ENCODE measurements at regions not wholly inside any gene's neighbourhood (a gene's known extent, or its start where the extent isn't known, plus 50 kb on each side); places are given as distances from the start of the nearest gene placed in this dataset.

DNA sequence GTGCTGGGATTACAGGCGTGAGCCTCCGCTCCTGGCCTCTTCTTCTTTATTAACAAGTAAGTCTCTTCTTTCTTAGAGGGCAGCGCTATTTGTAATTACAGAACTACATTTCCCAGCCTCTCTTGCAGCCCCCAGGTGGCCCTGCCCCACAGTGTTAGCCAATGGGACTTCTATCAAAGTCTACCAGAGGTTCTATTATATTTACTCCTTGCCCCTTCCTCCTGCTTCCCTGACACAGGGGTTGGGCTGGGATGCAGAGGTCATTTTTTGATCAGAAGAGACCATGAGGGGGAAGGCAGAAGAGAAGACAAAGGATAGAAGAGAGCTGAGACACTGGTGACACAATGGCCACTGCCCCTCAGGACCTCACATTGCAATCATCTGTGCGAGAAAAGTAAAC is 224.2 kb downstream of the SYK start:
- DNase-seq: no peak

DNA sequence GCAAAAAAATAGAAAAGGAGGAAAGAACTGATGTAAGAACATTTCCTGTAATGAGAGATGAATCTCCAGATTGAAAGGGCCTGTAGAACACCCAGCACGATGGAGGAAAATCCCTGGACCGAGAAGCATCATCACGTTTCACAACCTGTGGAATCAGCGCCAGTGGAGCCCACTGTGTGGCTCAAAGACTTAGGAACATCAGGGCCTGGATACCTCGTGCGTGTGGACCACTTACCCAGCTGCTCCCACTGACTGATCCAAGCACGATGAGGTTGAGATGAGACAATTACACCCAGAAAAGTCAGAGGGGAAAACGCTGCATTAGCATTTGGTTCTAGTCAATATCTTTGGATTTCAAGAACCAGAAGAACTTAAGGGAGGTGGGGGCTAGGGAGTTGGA is 224.6 kb downstream of the SYK start:
- DNase-seq: no peak

DNA sequence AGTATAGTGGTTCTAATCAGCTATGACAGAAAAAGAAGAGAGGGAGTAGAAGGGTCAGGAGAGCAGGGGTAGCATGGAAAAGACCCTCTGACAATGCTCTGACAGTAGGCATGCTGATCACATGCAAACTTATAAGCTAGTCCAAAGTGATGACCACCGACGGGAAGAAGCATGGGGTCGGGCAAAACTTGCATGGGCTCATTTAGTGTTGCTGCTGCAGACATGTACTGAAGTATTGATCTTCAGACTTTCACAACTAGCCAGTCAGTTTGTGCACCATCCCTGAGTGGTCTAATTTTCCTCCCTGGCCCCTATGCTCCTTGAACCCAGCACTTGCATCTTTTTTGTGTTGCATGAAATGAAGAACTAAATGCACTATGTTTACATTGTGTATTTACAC is 225.4 kb downstream of the SYK start:
- DNase-seq: no peak

DNA sequence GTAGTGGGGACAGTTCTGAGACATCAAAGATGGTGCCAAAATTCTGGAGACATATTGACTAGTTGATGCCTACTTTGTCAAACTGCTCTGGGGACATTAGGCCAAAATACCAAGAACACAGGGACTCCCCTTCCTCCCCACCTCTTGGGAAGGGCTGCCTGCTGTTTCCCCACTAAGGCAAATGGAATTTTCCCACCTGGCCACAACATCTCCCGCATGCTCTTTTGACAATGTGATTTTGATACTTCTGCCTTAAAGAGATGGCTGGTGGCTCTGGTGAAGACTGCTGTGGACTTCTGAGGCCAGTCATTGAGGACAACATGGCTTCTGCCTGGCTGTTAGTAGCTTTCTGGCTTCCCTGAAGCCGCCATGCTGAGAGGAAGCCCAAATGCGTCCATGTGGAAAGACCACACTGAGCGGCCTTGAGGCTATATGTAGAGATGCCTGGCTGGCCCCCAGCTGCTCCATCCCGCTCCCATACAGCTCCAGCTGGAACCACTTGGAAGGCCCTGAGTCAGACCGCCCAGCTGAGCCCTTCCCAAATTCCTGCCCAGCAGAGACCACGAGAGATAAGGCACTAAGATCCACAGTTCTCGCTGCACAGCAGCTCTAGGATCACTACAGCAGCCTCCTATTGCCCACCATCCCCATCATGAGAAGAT is 226.7 kb downstream of the SYK start:
- no peak for DNase-seq

DNA sequence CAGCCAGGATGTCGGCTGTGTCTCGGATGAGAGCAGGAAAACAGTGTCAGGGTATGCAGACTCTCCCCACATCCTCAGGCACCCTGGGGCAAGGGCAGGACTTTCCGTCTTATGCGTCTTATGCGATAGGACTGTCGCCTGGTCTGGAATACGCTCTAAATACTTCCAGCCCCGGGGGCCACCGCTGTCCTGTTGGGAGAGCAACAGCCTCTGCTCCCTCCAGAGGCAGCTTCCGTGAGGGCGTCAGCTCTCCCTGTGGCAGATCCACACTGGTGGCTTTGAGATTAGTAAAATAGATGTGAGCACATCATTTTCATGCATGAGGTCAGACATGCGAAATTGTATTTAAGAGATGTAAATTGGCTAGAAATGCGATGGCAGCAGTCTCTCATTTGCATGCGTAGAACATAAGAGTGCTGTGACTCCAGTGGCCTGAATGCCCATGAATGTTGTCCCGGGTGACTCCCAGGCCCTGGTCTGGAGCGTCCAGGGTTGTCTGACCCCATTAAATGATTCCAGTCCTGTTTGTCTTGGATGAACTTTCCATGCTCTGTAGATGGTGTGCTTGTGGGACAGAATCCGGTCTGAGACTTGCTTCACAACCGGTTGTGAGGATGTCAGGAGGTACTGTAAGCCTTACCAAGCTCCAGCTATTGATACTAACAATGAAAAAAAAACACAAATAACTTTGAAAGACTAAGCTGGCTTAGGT is 228.2 kb downstream of the SYK start:
- DNase-seq: no peak

GRCh38 chr9:91032121-91032531 is 230.5 kb downstream of the SYK start:
- DNase-seq: no peak

DNA sequence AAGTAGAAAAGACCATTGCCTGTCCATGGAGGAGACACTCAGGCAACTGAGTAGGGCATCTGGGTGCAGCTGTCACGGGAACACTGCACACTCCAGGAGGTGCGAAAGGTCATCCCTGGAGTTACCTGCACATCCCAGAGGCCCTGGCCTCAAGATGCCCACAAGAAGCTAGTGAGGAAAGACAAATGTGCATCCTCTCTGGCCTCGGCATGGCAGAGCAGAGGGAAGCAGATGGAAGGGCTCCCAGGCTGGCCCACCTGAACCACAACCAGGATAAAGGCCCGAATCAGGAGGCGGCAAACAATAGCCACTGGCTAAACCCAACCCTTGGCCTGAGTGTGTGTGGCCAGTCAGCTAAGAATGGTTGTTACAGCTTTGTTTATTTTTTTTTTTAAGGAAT is 231.7 kb downstream of the SYK start:
- DNase-seq: no peak

- no peak for DNase-seq
Measured at GRCh38 chr9:91033797-91034196, 232.2 kb downstream of the SYK start.

GRCh38 chr9:91034521-91034920 is 232.9 kb downstream of the SYK start:
- no peak for DNase-seq

DNA sequence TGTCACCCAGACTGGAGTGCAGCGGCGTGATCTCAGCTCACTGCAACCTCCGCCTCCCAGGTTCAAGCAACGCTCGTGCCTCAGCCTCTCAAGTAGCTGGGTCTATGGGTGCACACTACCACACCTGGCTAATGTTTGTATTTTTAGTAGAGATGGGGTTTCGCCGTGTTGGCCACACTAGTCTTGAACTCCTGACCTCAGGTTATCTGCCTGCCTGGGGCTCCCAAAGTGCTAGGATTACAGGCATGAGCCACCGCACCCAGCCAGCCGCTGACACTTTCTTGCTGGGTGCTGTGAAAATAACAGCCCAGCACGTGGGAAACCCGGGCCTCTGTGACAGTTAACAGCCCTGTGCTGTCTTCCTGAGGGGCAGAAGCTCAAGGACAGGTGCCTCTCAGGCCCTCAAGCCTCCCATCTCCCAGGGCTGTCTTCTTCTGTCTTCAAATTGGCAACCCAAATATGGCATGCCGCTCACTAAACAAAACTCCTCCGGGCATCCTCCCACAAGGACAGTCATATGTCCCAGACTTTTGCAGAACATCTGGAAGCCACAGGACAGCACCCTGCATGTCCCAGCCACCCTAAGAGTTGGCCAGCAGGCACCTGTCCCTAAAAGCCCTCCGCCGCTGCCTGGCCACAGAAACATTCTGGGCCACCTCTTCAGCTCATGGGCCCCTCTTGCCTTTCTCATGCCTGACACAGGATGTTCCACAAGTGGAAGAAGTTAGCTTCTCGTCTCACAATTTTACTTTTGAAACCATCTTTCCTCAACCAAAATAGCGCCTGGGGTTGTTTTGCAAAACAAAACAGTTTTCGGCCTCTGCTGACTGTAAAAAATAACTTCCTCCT is 233.6 kb downstream of the SYK start:
- DNase-seq: no peak

DNA sequence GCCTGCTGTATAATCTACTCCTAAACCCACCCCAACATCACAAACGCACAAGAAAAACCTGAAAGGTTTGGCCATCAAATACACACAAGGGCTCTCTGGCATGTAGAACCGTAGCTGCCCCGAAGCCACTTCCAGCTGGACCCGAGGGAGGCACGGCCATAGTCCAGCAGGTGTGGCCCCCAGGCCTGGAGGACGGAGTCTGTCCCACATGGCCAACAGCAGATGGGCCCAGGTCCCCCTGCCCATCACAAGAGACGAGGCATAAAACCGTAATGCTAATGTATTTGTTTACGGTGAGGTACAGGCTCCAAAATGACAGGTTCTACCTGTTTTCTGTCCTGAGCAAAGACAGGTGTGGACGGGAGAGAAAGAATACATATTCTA is 234.2 kb downstream of the SYK start:
- DNase-seq: no peak

DNA sequence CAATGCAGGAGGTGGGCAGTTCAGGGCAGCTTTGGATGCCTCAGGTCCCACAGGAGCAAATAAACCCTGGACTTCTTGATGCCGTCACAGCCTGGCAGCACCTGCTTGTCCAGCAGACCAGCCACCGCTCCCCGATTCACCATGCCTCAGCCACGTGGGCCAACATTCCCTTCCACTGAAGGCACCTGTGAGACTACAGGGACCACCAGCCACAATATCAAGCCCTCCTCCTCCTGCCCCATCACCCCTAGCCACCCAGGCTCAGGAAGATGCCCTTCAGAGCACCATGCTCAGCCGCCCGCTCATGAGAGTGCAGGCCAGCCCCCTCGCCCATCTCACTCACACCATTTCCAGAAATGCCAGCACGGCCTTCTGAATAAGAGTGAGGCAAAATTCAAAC is 234.7 kb downstream of the SYK start:
- DNase-seq: no peak

DNA sequence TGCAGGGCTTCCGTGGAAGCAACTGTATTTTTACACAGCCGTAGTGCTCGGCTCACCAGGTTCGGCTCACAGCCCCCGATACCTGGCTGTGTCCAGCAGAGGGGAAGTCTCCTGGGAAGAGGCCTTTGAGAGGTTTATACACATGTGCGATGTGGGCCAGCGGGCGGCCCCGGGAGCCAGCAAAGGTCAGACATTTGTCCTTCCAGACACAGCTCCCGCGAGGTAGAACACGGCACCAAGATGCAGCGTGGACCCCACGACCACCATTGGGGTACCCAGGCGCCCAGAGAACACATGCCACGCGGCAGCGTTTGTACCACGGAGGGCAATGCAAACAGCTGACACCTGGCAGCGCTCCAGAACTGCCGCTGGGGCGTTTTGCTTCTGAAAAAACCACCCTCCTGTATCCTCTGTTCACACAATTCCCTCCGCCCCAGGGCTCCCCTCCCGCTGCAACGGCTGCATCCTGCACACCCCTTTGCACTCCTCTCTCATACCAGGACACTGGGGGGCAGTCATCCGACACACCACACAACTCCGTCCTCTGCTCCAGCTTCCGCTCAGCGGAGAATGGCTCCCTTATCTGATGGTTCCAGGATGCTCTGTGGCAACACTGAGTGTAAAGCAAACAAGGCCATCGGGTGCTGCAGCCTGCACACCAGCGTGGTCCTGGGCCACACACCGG is 235.3 kb downstream of the SYK start:
- DNase-seq: peak in 1 of 2 experiments; percentile 47

DNA sequence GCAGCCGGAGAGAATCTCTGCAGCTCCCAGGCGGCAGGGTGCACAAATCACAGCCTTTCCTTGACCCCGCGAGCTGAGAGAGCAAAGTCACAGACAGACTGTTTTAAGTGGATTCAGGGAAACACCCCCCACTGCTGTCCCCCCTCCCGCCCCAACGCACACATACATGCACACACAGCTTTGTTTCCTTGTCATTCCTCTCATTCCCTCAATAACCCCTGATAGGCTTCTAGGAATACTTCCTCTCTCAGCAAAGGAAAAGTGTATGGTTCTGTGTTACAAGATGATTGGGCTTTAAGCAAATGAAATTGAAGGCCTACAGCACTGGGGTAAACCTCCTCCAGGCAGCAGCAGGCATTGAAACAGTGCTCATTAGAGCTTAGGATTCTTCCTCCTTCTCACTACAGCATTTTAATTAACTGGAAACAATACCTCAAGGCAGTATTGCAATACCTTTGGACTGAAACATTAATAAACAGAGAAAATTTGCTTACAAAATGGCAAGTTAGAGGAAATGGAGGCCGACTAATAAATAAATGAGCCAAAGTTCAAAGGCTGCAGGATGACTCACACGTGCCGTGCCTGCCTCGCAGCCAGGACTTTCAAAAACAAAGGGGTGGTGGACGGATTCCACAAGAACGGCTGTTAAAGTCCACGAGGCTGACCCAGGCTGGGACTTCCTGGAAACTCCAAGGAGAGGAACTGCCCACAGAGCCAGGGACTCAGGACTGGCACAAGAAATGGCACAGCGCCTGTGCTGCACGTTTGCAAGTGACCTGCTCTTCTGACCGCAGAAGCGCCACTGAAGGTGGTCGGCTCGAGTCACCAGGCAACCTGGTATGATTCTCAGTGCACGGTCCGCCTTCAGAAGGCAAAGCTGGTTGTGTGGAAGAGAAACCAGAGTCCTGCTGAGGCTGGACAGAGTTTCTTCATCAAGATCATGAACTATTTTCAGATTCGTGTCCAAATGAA is 236.2 kb downstream of the SYK start:
- DNase-seq: no peak

- no peak for DNase-seq
Measured at GRCh38 chr9:91038483-91039124, 237.0 kb downstream of the SYK start.

DNA sequence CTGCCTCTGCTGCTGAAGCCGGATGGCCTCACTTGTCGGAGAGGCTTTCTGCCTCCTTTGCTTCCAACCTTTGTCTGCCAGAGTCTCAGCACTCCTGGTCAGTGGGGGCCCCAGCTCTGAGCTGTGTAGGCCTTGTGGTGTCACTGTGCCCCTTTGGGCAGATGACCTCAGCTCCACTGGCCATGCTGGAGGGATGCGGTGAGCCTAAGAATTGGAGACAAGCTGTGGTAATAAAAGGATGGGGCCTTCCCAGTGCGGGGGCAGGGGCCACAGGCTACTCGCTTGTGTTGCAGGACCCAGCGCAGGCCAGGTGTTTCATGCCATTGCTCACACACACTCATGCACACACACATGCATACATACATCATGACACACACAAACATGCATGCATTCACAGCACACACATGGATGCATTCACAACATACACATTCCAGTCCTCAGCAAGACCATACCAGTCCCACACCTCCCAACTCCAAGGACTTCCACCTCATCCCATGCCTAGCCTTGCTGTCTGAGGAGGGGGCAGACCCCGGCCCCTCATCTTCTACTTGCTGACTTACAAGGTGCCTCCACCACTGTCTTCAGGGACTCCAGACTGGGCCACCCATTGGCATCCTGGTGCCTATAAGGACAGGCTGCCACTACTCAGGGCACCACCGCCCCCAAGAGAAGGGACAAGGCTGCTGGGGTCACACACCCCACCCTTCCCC is 237.7 kb downstream of the SYK start:
- no peak for DNase-seq

- DNase-seq: no peak
Measured at GRCh38 chr9:91039835-91040140, 238.2 kb downstream of the SYK start.

- DNase-seq: no peak
Measured at GRCh38 chr9:91040371-91041215, 239.0 kb downstream of the SYK start.

GRCh38 chr9:91042024-91042423 is 240.4 kb downstream of the SYK start:
- DNase-seq: no peak

- no peak for DNase-seq
Measured at GRCh38 chr9:91042541-91042940, 240.9 kb downstream of the SYK start.
